Neural cell (in vitro differentiated cells): ENCODE measurements at regions not wholly inside any gene's neighbourhood (a gene's known extent, or its start where the extent isn't known, plus 50 kb on each side); places are given as distances from the start of the nearest gene placed in this dataset.

ENCODE experiments used
- EP300 ChIP-seq: fragments of 450-650 bp; conservative IDR thresholded peaks from 2 replicates; pipeline ENCODE4 v1.6.1; 2014; ENCODE audit warnings: antibody characterized with exemption, mild to moderate bottlenecking, moderate library complexity; ENCODE audit not compliant: poor library complexity, severe bottlenecking
- MXI1 ChIP-seq: fragments of 450-650 bp; conservative IDR thresholded peaks from 2 replicates; pipeline ENCODE4 v1.6.1; 2014; ENCODE audit warnings: antibody characterized with exemption, mild to moderate bottlenecking; ENCODE audit not compliant: poor library complexity, severe bottlenecking
- POLR2AphosphoS5 ChIP-seq: IDR thresholded peaks from 2 replicates; pipeline ENCODE4 v1.6.1; 2012
- SMC3 ChIP-seq: fragments of 450-650 bp; conservative IDR thresholded peaks from 2 replicates; pipeline ENCODE4 v1.6.1; 2014; ENCODE audit warnings: antibody characterized with exemption, mild to moderate bottlenecking, moderate library complexity; ENCODE audit not compliant: poor library complexity
- TAF1 ChIP-seq: IDR thresholded peaks from 2 replicates; pipeline ENCODE4 v1.6.1; 2012; ENCODE audit warnings: low read depth
- TF ChIP-seq, protein P1 (sequence below): fragments of 450-650 bp; IDR thresholded peaks from 2 replicates; pipeline ENCODE4 v1.5.1; 2014; ENCODE audit warnings: antibody characterized with exemption, mild to moderate bottlenecking, moderate library complexity; ENCODE audit not compliant: poor library complexity, severe bottlenecking
- TF ChIP-seq, protein P2 (sequence below): IDR thresholded peaks from 2 replicates; pipeline ENCODE4 v1.6.1; 2012; ENCODE audit warnings: borderline replicate concordance

DNA sequence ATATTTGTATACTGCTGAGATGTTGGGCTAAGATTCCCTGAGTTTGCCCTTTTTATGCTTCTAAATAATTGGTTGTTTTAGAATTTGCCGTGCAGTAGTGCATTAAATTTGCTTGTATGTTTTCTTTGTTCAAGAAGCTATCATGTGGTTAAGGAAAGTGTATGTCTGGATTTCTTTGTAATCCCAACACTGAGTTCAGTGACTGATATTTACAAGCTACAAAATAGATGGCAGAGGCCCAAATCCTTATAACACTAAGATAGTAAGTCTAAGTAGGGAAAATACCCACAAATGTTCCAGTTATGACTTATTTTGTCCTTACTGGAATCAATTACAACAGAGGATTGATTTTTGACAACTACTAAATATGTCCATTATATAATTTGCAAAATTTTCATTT, 435.0 kb upstream of the KLF12 start:
- TF ChIP-seq, protein P1, sequence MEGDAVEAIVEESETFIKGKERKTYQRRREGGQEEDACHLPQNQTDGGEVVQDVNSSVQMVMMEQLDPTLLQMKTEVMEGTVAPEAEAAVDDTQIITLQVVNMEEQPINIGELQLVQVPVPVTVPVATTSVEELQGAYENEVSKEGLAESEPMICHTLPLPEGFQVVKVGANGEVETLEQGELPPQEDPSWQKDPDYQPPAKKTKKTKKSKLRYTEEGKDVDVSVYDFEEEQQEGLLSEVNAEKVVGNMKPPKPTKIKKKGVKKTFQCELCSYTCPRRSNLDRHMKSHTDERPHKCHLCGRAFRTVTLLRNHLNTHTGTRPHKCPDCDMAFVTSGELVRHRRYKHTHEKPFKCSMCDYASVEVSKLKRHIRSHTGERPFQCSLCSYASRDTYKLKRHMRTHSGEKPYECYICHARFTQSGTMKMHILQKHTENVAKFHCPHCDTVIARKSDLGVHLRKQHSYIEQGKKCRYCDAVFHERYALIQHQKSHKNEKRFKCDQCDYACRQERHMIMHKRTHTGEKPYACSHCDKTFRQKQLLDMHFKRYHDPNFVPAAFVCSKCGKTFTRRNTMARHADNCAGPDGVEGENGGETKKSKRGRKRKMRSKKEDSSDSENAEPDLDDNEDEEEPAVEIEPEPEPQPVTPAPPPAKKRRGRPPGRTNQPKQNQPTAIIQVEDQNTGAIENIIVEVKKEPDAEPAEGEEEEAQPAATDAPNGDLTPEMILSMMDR = no peak
- TF ChIP-seq POLR2AphosphoS5 (no peak), MXI1 (no peak), SMC3 (no peak), TAF1 (no peak), EP300 (no peak)
- TF ChIP-seq, protein P2, sequence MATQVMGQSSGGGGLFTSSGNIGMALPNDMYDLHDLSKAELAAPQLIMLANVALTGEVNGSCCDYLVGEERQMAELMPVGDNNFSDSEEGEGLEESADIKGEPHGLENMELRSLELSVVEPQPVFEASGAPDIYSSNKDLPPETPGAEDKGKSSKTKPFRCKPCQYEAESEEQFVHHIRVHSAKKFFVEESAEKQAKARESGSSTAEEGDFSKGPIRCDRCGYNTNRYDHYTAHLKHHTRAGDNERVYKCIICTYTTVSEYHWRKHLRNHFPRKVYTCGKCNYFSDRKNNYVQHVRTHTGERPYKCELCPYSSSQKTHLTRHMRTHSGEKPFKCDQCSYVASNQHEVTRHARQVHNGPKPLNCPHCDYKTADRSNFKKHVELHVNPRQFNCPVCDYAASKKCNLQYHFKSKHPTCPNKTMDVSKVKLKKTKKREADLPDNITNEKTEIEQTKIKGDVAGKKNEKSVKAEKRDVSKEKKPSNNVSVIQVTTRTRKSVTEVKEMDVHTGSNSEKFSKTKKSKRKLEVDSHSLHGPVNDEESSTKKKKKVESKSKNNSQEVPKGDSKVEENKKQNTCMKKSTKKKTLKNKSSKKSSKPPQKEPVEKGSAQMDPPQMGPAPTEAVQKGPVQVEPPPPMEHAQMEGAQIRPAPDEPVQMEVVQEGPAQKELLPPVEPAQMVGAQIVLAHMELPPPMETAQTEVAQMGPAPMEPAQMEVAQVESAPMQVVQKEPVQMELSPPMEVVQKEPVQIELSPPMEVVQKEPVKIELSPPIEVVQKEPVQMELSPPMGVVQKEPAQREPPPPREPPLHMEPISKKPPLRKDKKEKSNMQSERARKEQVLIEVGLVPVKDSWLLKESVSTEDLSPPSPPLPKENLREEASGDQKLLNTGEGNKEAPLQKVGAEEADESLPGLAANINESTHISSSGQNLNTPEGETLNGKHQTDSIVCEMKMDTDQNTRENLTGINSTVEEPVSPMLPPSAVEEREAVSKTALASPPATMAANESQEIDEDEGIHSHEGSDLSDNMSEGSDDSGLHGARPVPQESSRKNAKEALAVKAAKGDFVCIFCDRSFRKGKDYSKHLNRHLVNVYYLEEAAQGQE = no peak
